Stimulated activated naive CD4-positive, alpha-beta T cell (primary cell): ENCODE measurements at regions not wholly inside any gene's neighbourhood (a gene's known extent, or its start where the extent isn't known, plus 50 kb on each side); places are given as distances from the start of the nearest gene placed in this dataset.
A peak's percentile ranks its signal among the peaks of the same experiment; 100 is the strongest.

Experiments used
- DNase-seq, 6 experiments: peaks; one replicate each; lab custom pipeline; 2025; lab: John Stamatoyannopoulos, UW

DNA sequence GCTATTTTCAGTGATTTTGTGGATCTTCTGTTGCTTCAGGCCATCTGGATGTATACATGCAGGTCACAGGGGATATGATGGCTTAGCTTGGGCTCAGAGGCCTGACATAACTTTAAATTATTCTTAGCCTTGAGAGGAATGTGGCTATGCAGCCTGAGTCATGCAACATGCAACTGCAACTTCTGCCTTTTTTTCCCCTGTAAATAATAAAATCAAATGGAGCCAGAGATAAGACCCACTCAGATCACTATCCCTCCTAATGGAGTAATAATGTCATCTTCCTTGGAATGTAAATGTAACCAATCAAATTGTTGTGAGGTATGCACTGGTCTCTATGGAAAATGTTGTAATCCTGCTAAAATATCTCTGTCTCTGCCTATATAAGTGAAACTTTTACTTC, 54.9 kb downstream of the MAGEB17 start:
- DNase-seq = no peak

DNA sequence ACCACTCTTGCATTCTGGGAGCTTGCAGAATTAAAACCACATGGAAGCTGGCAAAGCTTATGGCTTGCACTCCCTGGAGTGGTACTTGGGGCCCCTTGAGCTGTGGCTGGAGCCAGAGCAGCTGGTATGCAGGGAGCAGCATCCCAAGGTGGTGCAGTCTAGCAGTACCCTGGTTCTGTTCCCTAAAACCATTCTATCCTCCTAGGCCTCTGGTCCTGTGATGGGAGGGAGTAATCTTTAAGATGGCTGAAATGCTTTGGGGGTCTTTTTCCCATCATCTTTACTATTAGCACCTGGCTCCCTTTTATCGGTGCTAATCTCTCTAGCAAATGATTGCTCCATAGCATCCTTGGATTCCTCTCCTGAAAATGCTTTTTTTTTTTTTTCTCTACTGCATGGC, 56.1 kb downstream of the MAGEB17 start:
- DNase-seq = no peak

DNA sequence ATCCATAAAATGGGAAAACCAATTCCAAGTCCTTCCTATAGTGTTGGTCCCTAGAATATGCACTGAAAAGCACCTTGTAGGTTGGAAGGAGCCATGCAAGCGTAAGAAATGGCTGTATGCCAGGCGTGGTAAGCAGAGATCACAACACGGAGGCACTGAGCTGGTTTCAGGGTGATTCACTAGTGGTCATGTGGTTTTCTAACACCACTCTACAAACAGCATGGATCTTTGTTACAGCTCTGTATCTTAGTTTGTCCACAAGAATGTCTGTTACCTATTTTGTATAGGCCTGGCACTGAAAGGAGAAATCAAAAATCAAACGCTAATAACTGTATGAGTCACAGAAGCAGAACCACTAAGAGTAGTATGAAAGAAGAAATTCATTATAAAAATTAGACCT, 71.9 kb downstream of the MAGEB17 start:
- no peak for DNase-seq

DNA sequence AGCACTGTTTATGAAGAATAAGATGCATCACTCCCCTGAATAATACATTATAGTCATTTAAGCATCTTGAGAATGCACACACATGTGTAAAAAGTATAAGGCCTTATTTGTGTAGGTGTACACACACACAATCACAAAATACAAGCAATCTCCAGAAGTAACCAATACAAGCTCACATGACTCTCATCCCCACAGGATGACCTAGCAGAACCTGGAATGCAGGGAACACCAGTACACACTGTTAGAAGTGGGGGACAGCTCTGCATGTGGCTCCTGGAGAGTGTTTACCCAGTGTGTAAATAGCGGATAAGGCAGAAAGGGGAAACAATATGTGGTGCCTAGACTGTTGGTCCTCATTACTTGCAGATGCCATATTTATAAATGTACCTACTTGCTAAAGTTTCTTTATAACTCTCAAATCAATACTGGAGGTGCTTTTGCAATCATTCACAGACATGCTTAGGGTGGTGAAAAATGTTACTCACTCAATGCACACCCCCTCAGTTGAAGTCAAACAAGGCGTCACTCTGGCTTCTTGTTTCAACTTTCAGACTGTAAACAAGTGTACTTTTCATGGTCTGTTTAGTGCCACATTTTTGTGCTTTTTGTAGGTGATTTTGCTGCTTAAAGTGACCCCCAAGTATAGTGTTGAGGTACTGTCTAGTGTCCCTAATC, 73.1 kb downstream of the MAGEB17 start:
- no peak for DNase-seq

DNA sequence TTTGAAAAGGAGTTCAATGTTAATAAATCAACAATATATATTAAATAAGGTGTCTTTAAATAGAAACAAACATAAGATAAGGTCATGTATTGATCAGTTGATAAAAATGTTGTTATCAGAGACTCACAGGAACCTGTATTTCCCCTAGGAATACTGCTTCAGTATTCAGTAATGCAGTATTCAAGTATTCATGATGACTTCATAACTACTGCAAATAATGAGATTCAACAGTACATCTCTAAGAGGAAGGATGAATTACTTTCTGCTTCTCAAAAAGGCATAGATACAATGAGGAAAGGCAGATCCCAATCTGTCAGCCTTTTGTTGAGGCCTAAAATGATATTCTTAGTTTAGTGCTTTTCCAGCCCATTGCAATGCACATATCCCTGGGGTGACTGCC, 73.7 kb downstream of the MAGEB17 start:
- DNase-seq = no peak

DNA sequence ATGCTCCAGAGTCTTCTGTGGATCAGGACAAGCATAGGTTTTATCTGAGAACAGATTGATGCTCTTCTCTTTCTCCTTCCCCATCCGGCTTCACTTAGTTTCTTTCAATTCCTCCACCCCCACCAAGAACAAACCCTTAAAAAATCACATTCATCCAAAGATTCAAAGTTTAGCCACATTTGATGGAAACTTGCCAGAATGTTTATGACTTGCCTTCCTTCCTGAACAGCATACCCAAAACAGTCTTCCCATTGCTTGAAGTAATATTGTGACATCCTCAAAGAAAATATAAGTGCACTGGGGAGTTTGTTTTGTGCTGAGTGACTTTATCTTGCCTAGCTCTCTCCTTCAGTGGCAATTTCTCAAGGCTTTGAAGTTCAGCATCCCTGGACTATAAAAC, 83.0 kb downstream of the MAGEB17 start:
- no peak for DNase-seq

DNA sequence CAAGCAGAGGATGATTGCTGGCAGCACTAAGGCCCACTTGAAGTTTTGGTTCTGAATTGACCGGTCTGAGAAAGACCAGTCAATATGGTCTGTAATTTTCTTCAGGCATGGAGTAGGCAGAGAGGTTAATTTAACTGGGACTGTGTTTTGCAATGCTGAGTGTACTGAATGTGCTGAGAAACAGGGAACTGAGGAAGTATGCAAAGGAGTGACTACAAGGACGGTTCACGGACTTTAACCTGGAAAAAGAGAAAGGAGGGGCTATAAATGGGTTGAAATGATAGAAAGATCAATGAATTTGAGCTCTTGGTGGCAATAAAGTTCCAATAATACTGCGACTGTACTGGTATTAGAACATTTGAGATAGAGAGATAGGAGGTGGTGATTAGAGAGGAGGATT, 84.5 kb downstream of the MAGEB17 start:
- DNase-seq = no peak

DNA sequence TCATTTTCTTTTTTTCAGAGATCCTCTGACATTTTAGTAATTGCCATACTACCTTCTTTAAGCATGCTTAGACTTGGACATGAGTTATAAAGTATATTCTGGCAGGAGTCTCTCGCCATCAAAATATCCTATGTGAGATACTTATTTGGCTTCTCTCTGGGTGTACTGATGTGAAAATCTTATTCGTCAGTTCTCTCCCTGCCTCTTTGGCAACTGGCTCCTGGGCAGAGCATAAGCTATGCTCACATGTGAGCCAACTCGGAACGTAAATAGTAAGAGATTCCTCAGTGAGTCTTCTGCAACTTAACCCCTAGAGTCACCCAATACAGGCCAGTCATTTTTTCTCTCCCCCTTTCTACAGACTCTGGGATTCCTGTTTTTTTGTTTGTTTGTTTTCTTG, 91.6 kb downstream of the MAGEB17 start:
- DNase-seq = no peak

DNA sequence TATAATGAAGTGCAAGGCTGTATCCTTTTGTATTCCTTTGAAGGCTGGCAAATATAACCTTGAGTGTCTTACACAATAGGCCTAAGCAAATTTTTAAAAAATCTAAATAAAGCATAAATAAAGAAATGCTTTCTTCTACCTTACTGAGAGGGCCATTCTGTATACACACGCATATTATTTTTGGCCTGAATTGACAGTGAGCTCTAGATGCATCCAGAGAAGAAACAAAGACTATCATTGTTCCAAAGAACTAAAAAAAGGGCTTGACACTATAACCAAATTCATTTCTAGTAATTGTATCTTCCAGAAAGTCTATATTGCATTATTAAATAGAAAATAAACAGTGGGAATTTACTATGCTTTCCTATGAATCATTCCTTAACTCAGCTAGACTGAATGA, 100.2 kb downstream of the MAGEB17 start:
- DNase-seq = no peak

DNA sequence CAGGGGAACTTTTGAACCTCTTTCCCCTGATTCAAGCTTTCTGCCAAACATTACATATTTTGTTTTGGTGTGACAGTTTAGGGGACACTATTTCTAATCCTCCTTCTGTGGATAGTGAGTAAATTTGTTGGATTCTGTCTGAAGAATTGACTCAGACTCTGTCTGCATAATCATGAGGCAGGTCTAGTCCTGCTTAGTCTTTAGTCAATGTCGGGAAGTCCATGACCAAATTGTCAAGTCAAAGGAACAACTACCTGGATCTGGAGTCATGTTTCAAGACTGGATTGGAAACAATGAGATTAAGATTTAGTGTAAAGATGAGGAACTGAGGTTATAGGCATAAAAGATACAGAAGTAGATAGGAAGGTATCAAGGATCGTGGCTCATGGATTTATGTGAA, 100.9 kb downstream of the MAGEB17 start:
- no peak for DNase-seq

DNA sequence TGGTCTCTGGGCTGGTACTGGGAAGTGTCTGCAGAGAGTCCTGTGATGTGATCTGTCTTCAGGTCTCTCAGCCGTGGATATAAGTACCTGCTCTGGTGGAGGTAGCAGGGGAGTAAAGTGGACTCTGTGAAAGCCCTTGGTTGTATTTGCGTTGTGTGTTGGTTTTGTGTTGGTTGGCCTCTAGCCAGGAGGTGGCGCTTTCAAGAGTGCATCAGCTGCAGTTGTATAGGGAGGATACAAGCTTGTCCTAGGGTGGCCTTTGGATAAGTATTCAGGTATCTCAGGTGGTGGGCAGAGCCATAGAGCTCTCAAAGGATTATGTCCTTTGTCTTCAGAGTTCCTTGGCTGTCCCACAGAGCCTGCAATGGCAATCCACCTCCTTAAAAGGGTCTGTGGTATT, 111.6 kb downstream of the MAGEB17 start:
- peak in 2 of 6 experiments; percentile 1 for DNase-seq

DNA sequence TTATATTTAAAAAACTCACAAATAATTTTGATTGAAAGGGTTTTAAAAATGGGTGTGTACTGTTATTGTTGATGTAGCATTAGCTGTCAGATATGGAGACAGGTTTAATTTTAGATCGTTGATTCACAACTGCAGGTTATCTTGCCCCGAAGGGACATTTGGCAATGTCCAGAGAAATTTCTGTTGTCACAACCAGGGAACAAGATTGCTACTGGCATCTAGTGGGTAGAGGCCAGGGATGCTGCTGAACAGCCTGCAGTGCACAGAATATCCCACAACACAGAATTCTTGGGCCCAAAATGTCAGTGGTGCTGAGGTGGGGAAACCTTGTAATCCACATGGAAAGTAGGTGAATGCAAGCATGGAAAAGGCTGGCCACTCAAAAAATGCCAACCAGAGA, 114.9 kb downstream of the MAGEB17 start:
- no peak for DNase-seq

DNA sequence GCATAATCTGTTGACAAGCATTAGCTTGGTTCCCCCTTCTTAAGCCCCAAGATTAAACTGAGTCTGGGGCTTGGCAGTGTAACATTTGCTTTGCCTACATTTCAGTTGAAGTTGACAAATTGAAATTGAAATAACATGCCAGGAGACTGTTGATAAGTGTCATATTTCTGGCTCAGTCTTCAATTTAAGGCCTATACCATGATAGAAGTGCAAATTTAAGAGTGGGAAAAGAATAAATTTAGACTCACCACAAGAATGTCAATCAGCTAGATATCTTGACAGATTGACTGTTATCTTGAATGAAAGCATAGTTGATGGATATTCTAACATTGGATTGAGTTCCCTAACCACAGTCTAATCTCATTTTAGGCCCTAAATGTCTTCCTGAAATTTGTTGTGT, 117.6 kb downstream of the MAGEB17 start:
- DNase-seq = no peak

DNA sequence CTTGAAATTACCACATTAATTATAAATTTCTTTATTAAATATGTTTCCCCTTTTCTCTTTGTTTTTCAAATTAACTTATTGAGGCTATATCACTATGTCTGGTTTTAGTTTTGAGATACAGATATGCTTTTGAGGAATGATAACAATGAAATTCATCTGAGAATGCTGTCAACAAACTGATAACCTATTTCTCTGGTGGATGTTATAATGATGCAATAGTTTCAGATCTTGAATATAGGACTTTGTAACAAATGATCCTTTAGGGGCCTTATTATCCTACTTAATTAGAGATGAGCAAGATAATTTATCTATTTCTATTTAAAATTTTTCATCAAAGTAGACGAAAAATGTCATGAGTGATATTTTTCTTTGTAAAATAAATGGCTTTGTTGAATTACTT, 123.7 kb downstream of the MAGEB17 start:
- no peak for DNase-seq

DNA sequence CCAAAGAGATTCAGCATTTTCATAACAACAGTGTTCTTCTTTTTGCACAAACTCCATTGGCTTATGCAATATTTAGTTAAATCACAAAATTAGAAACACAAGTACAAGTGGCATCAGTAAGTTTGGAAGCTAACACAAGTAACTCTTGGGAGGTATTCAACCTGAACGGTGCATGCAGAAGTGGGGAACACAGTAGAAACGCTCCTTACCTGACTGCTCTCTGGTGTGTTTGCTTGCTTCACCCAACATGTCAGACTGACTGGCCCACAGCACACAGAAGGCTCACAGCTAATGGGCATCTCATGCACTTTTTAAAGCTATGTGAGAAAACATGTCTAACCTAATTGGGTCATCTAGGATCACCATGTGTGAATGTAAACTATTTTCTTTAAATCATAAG, 133.6 kb downstream of the MAGEB17 start:
- DNase-seq = no peak

DNA sequence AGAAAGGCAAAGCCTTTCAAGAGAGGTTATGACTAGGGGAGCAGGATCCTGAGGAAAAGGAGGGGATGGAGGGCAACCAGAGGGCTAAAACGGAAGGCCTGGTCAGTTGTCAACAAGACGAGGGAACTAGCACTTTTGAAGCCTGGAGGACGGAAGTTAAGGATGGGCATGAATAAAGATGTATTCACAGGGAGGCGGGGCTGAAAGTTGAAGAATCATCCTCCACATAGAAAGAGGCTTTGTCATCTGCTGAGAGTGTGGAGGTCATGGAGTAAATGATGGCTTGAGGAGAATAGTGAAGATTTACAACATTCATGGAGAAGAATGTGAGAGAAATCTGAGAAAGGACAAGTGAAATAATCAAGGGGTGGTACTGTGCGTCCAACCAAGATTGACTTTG, 137.5 kb downstream of the MAGEB17 start:
- DNase-seq = no peak

DNA sequence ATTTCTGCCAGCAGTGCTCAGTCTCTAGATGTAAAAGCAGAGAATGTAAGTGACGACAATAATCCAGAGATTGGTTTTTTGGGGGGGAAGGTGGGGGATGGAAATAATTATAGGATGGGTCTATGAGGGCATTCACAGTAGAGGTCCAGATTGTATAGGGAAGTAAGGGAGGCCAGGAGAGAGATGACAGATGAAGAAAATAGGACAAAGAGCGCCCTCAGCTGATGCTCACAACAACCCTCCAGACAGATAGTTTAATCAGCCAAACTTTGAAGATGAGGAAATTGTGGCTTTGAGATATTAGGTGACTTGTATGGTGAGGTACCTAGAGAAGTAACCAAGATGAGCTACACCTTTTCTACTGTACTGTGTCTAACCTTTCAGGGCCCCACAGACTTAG, 137.9 kb downstream of the MAGEB17 start:
- DNase-seq = no peak

DNA sequence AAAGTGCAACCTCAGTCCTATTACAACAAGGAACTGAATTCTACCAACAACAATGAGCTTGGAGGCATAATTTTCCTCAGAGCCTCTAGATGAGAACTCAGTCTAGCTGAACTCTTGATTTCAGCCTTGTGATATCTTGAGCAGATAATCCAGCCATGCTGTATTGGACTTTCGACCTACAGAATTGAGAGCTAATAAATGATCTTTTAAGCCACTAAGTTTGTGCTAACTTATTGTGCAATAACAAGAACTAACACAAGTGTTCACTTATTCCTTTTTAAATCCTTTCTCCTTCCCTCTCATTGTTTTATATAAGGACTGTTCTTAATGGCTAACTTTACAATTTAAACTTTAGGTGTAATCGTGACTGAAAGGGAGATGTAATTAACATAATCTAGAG, 140.7 kb downstream of the MAGEB17 start:
- no peak for DNase-seq

DNA sequence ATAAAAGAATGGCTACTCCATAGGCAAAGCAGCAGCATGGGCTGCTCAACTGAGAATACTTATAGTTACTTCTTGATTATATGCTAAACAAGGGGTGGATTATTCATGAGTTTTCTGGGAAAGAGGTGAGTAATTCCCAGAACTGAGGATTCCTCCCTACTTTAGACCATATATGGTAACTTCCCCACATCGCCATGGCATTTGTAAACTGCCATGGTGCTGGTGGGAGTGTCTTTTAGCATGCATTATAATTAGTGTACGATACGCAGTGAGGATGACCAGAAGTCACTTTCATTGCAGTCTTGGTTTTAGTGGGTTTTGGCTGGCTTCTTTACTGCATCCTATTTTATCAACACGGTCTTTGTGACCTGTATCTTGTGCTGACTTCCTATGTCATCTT, 141.5 kb downstream of the MAGEB17 start:
- DNase-seq = no peak

DNA sequence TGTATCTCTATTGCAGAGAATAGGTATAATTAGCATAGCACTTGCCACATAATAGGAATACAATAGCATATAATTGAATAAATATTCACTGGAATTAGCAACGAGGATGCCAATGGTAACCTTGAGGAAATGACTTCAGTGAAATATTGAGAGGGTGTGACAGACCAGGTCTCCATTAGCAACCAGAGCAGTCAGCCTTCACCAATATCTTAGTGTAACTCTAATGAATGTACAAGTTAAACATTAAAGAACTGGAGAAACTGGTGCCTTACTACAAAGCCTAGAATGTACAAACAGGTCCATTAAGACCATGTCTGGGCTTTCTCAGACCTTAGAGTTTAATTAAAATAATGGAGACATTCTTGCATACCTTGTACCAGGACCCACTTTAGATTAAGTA, 143.0 kb downstream of the MAGEB17 start:
- DNase-seq = no peak

DNA sequence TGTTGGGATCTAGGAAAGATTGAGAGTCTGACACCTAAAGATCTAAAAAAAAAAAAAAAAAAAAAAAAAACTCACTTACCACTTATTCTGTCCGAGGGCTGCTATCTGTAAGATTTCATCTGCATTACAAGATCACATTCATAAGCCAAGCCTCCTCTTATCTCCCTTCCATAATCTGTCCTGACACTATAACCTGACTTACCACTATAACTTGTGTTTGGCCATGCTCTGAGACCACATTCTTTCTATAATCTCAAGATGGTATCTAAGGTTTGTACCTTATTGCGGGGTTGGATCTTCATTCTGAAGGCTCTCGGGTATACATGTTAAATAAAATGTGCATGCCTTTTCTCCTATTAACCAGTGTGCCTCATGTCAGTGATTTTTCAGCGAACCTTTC, 144.4 kb downstream of the MAGEB17 start:
- DNase-seq = no peak

DNA sequence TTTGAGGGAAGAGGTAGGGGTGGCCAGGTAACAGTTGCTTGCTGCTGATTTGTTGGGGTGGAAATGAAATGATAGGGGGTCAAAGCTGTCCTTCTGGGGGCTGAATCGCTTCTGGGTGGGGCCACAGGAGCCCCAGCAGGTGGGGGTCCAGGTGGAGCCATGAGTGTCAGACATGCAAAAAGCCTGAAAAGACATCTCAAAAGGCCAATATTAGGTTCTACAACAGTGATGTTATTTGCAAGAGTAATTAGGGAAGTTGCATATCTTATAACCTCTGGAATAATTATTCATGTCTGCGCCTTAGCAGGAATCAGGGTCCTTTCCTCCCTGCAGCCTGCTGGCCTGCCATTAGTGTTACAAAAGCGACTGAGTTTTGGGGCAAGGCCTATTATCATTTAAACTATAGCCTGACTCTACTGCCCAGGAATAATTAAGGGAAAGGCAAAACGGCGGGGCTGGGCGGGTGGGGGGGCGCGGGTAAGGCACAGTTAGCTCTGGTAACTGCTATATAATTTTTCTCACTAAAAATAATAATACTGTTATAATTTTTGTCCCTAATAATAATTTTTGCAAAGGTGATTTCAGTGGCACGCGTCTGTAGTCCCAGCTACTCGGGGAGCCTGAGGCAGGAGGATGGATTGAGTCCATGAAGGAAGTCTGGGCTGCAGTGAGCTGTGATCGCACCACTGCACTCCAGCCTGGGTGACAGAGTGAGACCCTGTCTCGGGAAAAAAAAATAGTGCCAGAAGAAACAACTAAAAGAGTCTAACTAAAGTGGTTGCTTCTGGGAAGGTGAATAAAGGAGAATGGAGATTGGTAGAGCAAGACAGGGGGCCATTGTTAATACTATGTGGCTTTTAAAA, 145.7 kb downstream of the MAGEB17 start:
- no peak for DNase-seq

DNA sequence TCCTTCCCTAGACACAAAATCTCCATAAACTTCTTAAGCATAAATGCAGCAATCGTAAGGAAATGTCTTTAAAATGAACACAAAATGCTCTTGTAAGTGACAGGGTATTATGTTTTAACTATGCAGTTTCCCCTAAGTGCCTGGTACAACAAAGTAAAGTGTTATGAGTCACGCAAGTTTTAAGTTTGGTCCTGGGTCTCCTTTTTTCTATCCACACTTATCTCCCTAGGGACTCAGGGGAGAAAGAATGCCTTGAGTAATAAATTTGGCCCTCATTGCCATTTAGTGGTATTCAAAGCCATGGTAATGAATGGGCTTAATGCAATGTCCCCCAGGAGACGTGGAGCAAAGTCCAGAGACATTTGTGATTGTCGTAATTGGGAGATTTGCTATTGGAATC, 149.1 kb downstream of the MAGEB17 start:
- DNase-seq = no peak

DNA sequence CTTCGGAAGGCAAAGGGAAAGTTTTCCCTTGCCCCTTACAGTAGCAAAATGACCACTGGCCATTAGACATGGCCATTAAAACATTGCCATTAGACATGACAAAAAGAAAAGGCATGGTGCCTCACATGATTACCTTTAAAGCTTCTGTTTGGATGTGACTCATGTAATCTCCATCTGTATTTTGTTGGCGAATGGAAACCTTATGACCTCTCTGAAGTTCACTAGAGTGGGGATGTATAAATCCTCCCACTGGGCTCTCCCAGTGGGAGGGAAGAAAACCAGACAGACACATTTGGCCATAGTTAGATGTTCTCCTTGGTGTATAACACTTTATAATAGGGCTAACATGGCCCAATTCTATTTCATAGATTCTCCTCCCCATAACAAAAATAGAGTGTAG, 152.6 kb downstream of the MAGEB17 start:
- DNase-seq = no peak
